ENCODE measurements at regions not wholly inside any gene's neighbourhood (a gene's known extent, or its start where the extent isn't known, plus 50 kb on each side); places are given as distances from the start of the nearest gene placed in this dataset.

DNA sequence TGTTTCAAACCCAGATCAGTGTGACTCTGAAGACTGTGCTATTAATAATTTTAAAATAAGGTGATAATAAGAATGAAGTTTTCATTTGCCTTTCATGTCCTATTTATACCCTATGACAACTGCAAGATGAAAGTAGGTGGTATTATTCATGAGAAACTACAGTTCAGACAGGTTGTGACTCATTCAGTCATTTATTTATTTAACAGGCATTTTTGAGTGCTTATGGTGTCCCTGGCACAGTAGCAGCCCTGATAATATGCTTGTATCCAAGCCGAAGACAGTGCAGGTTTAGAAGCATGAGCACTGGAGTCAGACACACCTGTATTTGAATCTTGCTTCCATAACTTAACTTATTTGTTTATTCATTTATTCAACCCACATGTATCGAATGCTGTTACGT is 87.1 kb downstream of the FZD1 start (continued):
- TF ChIP-seq TAF7 (tag; IDR thresholded peaks at IDR 0.05): no peak

DNA sequence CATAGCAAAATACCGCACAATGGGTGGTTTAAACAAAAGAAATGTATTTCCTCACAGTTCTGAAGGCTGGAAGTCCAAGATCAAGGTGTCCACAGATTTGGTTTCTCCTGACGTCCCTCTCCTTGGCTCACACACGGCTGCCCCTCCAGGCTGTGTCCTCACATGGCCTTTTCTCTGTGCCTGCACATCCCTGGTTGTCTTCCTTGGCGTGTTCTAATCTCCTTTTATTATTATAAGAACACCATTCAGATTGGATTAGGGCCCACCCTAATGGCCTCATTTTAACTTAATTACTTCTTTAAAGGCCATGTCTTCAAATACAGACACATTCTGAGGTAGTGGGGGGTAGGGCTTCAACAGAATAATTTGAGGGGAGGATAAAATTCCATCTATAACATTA is 87.9 kb downstream of the FZD1 start:
- H2AFZ ChIP-seq (ENCODE audit: low read depth, low read length): no peak overlapping the region
- intact Hi-C loops (cut with micrococcal nuclease) (no loop called here), in situ Hi-C loops (cut with MboI) (no loop called here)
- H3K27me3 ChIP-seq (ENCODE audit: control insufficient read depth in 2 of 2, insufficient read depth in 2 of 2, low read length in 2 of 2): peaks cover 0 to 6% of the 10 kb centered on the region in 2 experiments; a peak in 2 of 5 replicates
- TF ChIP-seq ZNF431 (CRISPR knock-in tag; IDR thresholded peaks at IDR 0.05): no peak
- no peak for TF ChIP-seq ZBTB17 (CRISPR knock-in tag; IDR thresholded peaks at IDR 0.05)
- TF ChIP-seq ARID2 (IDR thresholded peaks at IDR 0.05): no peak
- no peak for TF ChIP-seq RAD21 (CRISPR knock-in tag; conservative IDR thresholded peaks at IDR 0.05 in 1 of 2, IDR thresholded peaks at IDR 0.05 in 1 of 2)
- no peak for TF ChIP-seq ZNF444 (CRISPR knock-in tag; IDR thresholded peaks at IDR 0.05)
- ChIA-PET POLR2A (interaction anchor here (0.6 kb wide), 1 partner anchor 25 kb away, joined by 4 read pairs; no protein-coding TSS in a partner anchor), CTCF (ENCODE audit: low intra/inter-chr PET ratio) (interaction anchor here (0.7 kb wide), 1 partner anchor 1247 kb away, joined by 4 read pairs; no protein-coding TSS in a partner anchor)
- H3K4me2 ChIP-seq (ENCODE audit: insufficient read depth, low read length): no peak overlapping the region
- WGBS (ENCODE audit: insufficient coverage, low coverage, missing lambda C conversion rate): under 1% methylated on average over 4 of the region's 4 CpGs
- no peaks in the 10 kb centered on the region for H3K9me1 ChIP-seq (ENCODE audit: control insufficient read depth, insufficient read depth, low read length)
- no TSS peak for BruUV-seq (replicated peaks)
- DNase-seq (ENCODE audit: extremely low read depth in 1 of 4, low spot score in 3 of 4) (no peak), ATAC-seq (no peak), FAIRE-seq (no peak)
- no peak overlapping the region for H3K27ac ChIP-seq (ENCODE audit: extremely low read depth, low read depth, low read length)
- H3K79me2 ChIP-seq (ENCODE audit: control insufficient read depth, insufficient read depth, low read length): no peaks in the 10 kb centered on the region
- H3K4me3 ChIP-seq: no peak overlapping the region
- H3K9me3 ChIP-seq (replicated peaks; ENCODE audit: control insufficient read depth, insufficient read depth, low read depth, low read length): no peaks in the 10 kb centered on the region
- no peaks in the 10 kb centered on the region for H3K36me3 ChIP-seq (ENCODE audit: control insufficient read depth, insufficient read depth, low read length)
- H4K20me1 ChIP-seq (replicated peaks; ENCODE audit: control insufficient read depth, insufficient read depth, low read length): 0 out of 2 replicates have a peak, but pooled peaks cover 4% of the 10 kb centered on the region
- no peaks in the 10 kb centered on the region for H3K4me1 ChIP-seq (replicated peaks in 1 of 2; ENCODE audit: control insufficient read depth in 2 of 2, insufficient read depth in 2 of 2, low read length in 2 of 2)
- no peak overlapping the region for H3K9ac ChIP-seq (ENCODE audit: insufficient read depth in 1 of 2, low read depth in 2 of 2, low read length in 2 of 2)
